Stimulated activated CD8-positive, alpha-beta memory T cell treated with anti-CD3 and anti-CD28 coated beads, Interleukin-12 subunit alpha, Interleukin-12 subunit beta, amount 100 ng/mL, for 4 hours (primary cell): ENCODE measurements at regions not wholly inside any gene's neighbourhood (a gene's known extent, or its start where the extent isn't known, plus 50 kb on each side); places are given as distances from the start of the nearest gene placed in this dataset.

Experiments
- DNase-seq: peaks from one replicate; pipeline ENCODE4 v3.0.0-alpha.2; 2020; ENCODE audit warnings: low read depth

GRCh38 chr6:15044146-15044882 lies 201.6 kb upstream of the JARID2 start:
- no peak for DNase-seq

- no peak for DNase-seq
These were observed 200.9 kb upstream of the JARID2 start for GRCh38 chr6:15044948-15045347.

DNA sequence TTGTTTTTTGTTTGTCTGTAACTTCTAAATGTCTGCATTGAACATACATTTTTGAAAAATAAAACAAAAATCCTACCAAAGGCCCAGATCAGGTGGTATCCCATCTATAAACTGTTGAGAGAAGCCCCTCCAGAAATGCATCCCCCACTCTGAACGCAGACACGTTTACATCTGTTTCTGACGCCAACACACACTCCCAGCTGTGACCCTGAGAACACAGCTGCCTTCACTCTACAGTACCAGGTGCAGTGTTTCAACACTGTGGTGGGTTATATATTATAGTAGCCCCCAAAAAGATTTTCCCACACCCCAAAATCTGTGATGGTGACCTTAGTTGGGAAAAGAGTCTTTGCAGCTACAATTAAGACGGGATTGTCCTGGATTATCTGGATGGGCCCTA lies 199.1 kb upstream of the JARID2 start:
- DNase-seq: no peak

DNA sequence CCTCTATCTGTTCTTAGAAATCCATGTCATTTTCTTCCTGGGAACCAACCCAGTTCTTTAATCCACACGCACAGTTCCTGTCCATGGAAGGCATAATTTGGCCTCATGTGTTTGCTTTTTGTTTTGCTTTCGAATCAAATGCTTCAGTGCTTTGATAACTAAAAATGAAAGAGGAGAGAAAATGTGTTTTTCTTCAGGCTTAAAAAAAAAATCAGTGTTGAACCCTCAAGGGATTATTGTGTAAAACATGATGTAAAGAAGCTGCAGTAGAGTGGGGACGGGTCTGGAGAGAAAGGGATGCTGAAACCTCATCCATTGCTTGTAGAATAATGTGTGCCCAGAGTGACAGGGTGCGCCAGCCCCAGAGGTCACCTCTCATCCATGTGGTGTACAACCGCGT lies 197.5 kb upstream of the JARID2 start:
- DNase-seq: no peak

GRCh38 chr6:15058200-15059061 lies 187.4 kb upstream of the JARID2 start:
- no peak for DNase-seq

DNA sequence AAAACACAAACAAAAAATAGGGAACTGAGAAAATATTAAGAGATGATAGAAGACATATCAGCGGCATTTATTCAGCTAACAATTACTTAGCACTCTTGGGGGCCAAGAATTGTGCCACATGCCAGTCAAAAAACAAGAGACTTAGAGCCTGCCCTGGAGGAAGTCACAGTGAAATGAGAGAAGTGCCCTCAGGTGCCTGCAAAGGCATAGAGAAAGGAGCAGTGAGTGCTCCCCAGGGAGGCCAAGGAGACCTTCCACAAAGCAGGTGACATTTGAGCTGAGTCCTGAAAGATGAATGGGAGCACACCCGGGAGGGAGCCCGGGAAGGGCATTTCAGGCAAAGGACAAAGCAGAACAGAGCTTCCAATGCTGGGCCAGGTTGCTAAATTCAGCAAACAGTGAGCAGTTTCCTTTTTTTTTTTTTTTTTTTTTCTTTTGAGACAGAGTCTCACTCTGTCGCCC lies 184.7 kb upstream of the JARID2 start:
- no peak for DNase-seq

DNA sequence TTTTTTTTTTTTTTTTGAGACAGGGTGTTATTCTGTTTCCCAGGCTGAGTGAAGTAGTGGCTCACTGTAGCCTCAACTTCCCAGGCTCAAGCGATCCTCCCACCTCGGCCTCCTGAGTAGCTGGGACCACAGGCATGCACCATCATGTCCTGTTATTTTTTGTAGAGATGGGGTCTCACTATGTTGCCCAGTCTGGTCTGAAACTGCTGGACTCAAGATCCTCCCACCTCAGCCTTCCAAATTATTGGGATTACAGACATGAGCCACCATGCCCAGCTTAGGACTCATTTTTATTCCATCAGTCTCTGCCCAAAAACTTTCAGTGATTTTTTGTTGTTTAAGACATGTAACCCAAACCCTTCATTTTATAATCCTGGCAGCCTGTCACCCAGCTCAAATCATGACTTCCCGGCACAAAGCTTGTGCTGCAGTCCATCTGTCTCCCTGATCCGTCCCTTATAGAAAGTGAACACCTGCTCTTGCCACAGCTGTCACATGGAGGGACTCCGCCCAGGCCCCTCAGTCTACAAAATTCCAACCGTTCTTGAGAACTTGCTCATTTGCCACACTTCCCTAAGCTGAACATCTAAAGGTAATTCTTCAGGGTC lies 183.9 kb upstream of the JARID2 start:
- DNase-seq: no peak

DNA sequence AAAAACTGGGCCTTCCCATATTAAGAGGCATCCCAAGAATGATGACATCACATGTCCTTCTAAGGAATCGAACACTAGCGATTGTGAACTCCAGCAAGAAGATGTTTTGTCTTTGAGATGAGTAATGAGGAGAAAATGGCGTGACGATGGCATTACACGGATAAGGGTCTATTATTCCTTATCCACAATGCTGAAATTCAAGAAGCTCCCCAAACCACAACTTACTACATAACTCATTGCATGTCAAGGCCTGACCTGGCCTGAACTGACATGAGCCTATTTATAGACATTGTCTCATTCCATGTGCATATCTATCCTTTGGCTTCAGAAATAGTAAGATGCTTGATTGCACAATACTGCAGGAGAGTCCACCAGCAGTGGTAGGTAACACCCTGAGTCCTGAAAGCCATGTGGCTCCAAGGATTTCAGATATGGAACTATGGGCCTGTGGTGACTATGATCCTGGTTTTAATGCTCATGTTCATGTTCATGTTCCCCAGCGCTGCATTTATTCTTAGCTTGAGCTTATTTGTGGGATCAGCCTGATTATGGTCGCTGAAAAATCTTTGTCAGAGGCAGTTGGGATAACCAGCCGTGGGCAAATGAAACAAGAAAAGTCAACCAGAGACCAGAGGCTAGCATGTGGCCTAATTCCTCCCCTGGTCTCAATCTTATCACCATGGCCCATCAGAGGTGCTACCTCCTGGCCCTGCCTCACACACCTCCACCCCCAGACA lies 183.2 kb upstream of the JARID2 start:
- no peak for DNase-seq

DNA sequence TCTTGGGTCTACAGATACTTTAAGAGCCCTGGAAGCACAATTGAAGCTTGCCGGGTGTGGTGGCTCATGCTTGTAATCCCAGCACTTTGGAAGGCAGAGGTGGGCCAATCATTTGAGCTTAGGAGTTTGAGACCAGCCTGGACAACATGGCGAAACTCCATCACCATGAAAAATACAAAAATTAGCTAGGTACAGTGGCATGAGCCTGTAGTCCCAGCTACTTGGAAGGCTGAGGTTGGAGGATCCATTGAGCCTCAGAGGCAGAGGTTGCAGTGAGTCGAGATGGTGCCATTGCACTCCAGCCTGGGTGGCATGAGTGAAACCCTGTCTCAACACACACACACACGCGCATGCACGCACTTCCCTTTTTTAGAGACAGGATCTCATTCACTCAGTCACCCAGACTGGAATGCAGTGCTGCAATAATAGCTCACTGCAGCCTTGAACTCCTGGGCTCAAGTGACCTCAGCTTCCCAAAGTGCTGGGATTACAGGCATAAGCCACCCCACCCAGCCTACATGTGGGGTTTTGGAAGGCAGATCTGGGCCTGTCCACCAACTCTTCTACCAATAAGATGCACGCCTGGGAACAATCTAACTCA lies 182.5 kb upstream of the JARID2 start:
- no peak for DNase-seq

- no peak for DNase-seq
These were observed 180.4 kb upstream of the JARID2 start for GRCh38 chr6:15065261-15065989.

GRCh38 chr6:15066089-15066758 lies 179.6 kb upstream of the JARID2 start:
- DNase-seq: no peak

GRCh38 chr6:15073344-15073789 lies 172.5 kb upstream of the JARID2 start:
- no peak for DNase-seq

DNA sequence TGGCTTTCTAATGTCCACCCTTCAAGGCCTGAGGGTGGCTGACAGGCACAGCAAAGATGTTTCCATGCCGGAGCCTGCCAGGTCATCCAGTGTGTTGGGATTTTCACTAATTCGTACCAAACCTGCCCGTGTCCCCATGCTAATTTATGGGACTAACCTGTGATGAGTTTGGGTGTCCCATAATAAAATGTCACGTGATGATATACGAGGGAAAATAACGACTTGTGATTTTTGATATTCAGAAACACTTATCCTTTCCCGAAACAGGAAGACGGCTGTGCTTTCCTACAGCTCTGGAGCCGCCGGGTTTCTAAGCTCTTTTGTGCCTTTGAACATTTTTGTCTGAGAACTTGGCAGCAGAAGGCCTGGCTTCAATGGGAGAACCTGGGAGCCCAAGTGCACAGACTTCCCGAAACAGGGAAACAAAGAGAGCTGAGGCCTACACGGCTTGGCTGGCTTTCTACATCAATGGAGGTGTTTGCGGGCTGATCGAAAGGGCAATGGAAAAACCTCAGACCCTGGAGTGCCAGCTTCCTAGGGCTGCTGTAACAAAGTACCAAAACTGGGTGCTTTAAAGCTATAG lies 171.9 kb upstream of the JARID2 start:
- no peak for DNase-seq

GRCh38 chr6:15074806-15075205 lies 171.1 kb upstream of the JARID2 start:
- no peak for DNase-seq

DNA sequence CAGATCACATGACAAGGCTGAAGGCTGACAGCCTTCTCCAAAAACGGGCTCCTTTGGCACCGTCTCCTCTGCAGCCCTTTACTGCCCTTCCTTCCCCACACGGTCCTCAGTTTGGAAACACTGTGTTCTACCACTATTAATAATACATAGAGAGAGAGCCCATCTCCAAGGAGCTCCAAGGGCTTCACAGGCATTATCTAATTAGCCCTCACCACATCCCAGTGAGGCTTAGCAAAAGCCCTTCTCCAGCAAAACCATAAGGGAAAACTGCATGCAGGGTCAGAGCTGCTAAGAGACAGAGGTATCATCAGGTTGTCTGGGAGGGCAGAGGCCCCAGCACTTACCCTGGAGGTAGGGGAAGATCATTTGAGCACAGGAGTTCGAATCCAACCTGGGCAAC lies 169.3 kb upstream of the JARID2 start:
- no peak for DNase-seq

DNA sequence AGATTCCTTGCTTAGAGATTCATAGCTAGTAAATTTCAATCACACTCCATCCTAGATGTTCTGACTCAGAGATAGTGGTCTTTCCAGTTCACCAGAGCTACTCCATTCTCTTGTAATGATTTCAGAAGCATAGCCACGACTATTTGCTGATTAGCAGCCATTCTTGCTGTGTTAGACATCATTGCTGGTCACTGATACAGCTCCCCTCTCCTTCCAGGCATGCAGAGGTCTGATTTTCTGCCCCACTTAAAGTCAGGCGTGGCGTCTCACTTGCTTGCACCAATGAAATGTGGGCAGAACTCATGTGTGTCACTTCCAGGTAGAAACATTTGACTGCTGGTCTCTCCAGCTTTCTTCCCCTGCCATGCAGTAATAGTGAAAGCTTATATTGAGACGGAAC lies 168.9 kb upstream of the JARID2 start:
- DNase-seq: no peak

- DNase-seq: no peak
These were observed 167.9 kb upstream of the JARID2 start for GRCh38 chr6:15077961-15078360.

GRCh38 chr6:15079288-15079817 lies 166.5 kb upstream of the JARID2 start:
- no peak for DNase-seq

- DNase-seq: no peak
These were observed 165.0 kb upstream of the JARID2 start for GRCh38 chr6:15080895-15081294.

GRCh38 chr6:15081447-15081846 lies 164.4 kb upstream of the JARID2 start:
- DNase-seq: no peak
